B cell (primary cell): ENCODE measurements at regions not wholly inside any gene's neighbourhood (a gene's known extent, or its start where the extent isn't known, plus 50 kb on each side); places are given as distances from the start of the nearest gene placed in this dataset.

Source experiments
- ATAC-seq: fragments of 200-7000 bp; cut with Tn5 transposase; one replicate; pipeline ENCODE4 v1.10.0; 2021; ENCODE audit warnings: low read depth, mild to moderate bottlenecking, moderate number of reproducible peaks, moderate library complexity
- CTCF ChIA-PET: fragments of 350-600 bp; sonication (Branson Sonifier 250); formaldehyde crosslinking; loops from one replicate; lab custom pipeline; 2021; ENCODE audit warnings: antibody characterized with exemption, inconsistent platforms; lab: Charles Lee
- POLR2A ChIA-PET: fragments of 350-600 bp; sonication (Branson Sonifier 250); formaldehyde crosslinking; loops from one replicate; lab custom pipeline; 2021; ENCODE audit warnings: antibody characterized with exemption; lab: Charles Lee
- DNase-seq: peaks from one replicate; pipeline ENCODE4 v3.0.0; 2013
- H2AFZ ChIP-seq: 2 replicates; pipeline ENCODE4 v1.6.1; 2012; ENCODE audit warnings: mild to moderate bottlenecking, low read depth, low read length; ENCODE audit not compliant: insufficient read depth, poor library complexity, severe bottlenecking
- H3K27ac ChIP-seq, 2 donors: 1 replicate in 1 of 2; 2 replicates in 1 of 2; pipeline ENCODE4 v1.5.1; 2012 to 2013; ENCODE audit warnings: low read length in 2 of 2, mild to moderate bottlenecking in 2 of 2, moderate library complexity in 1 of 2
- H3K27me3 ChIP-seq, 4 experiments: fragments of 200-600 bp in 1 of 4; sonication (generic) in 1 of 4; replicated peaks in 1 of 4; 1 replicate in 2 of 4; 2 replicates in 2 of 4; pipeline versions ENCODE4 v1.6.1 to v1.7.0; 2013 to 2016; ENCODE audit warnings: low read length in 3 of 4, mild to moderate bottlenecking in 2 of 4, mixed read lengths in 1 of 4, moderate library complexity in 1 of 4; ENCODE audit not compliant: insufficient read depth in 4 of 4, control insufficient read depth in 3 of 4; ENCODE audit errors: control extremely low read depth in 1 of 4
- H3K36me3 ChIP-seq, 2 experiments: replicated peaks in 1 of 2; 1 replicate in 1 of 2; 2 replicates in 1 of 2; pipeline versions ENCODE4 v1.6.1 to v1.7.1; 2013; ENCODE audit warnings: low read length in 1 of 2; ENCODE audit not compliant: insufficient read depth in 2 of 2, control insufficient read depth in 1 of 2; ENCODE audit errors: control extremely low read depth in 1 of 2, extremely low read depth in 1 of 2
- H3K4me1 ChIP-seq, 2 donors: fragments of 200-600 bp in 1 of 2; sonication (generic) in 1 of 2; 1 replicate in 1 of 2; 2 replicates in 1 of 2; pipeline versions ENCODE4 v1.5.1 to v1.6.1; 2013 to 2017; ENCODE audit warnings: low read length in 2 of 2; ENCODE audit not compliant: control insufficient read depth in 2 of 2, insufficient read depth in 2 of 2
- H3K4me2 ChIP-seq: replicated peaks from 2 replicates; pipeline ENCODE3; 2012; ENCODE audit warnings: mild to moderate bottlenecking, low read depth, low read length; ENCODE audit not compliant: poor library complexity, severe bottlenecking
- H3K4me3 ChIP-seq, 5 experiments: fragments of 200-600 bp in 1 of 5; sonication (generic) in 1 of 5; 1 replicate in 3 of 5; 2 replicates in 2 of 5; pipeline versions ENCODE4 v1.5.1 to v1.7.0; 2011 to 2016; ENCODE audit warnings: low read length in 4 of 5, mild to moderate bottlenecking in 4 of 5, low read depth in 2 of 5, control low read depth in 1 of 5, moderate library complexity in 1 of 5; ENCODE audit not compliant: insufficient read depth in 1 of 5; ENCODE audit errors: control extremely low read depth in 1 of 5, extremely low read depth in 1 of 5
- H3K79me2 ChIP-seq: fragments of 200-600 bp; sonication (generic); one replicate; pipeline ENCODE4 v1.6.0; 2016; ENCODE audit warnings: low read length; ENCODE audit not compliant: control insufficient read depth, insufficient read depth
- H3K9ac ChIP-seq: fragments of 200-600 bp; sonication (generic); 2 replicates; pipeline ENCODE4 v1.6.1; 2017; ENCODE audit warnings: mild to moderate bottlenecking, low read length, moderate library complexity
- H3K9me3 ChIP-seq, 3 donors: one replicate each; pipeline versions ENCODE4 v1.6.1 to v1.7.1; 2013; ENCODE audit warnings: low read length in 2 of 3; ENCODE audit not compliant: control insufficient read depth in 2 of 3, insufficient read depth in 1 of 3; ENCODE audit errors: control extremely low read depth in 1 of 3
- H4K20me1 ChIP-seq: 2 replicates; pipeline ENCODE4 v1.6.0; 2012; ENCODE audit warnings: mild to moderate bottlenecking, low read length; ENCODE audit not compliant: insufficient read depth, control insufficient read depth, poor library complexity, severe bottlenecking
- H3K27ac Mint-ChIP-seq: one replicate; pipeline ENCODE4 v1.8.0; 2021; ENCODE audit warnings: mixed read lengths
- H3K27me3 Mint-ChIP-seq: one replicate; pipeline ENCODE4 v1.8.0; 2021; ENCODE audit warnings: mixed read lengths
- H3K4me1 Mint-ChIP-seq: one replicate; pipeline ENCODE4 v1.8.0; 2021; ENCODE audit warnings: mixed read lengths
- H3K4me3 Mint-ChIP-seq: one replicate; pipeline ENCODE4 v1.8.0; 2021; ENCODE audit warnings: mixed read lengths
- H3K9me3 Mint-ChIP-seq: one replicate; pipeline ENCODE4 v1.8.0; 2022; ENCODE audit warnings: mixed read lengths; ENCODE audit not compliant: insufficient read depth
- EZH2 ChIP-seq: IDR thresholded peaks from 2 replicates; pipeline ENCODE4 v1.6.1; 2012; ENCODE audit warnings: borderline replicate concordance, low read depth, mild to moderate bottlenecking, moderate library complexity, low read length; ENCODE audit not compliant: insufficient read depth, poor library complexity, severe bottlenecking
- WGBS: methylation state at CpG from one replicate; pipeline ENCODE4 v1.1.5; 2013; ENCODE audit warnings: missing lambda C conversion rate; ENCODE audit not compliant: insufficient coverage; 5-methylcytosine and 5-hydroxymethylcytosine counted together
- intact Hi-C: fragments of 100-400 bp; cut with micrococcal nuclease; formaldehyde crosslinking; loops from one replicate; pipeline ENCODE4 v1.10.0; 2022
- TF ChIP-seq, protein P1 (sequence below): fragments of 200-600 bp; IDR thresholded peaks from one replicate; pipeline ENCODE4 v1.8.0; 2022; ENCODE audit warnings: antibody characterized with exemption, mild to moderate bottlenecking

DNA sequence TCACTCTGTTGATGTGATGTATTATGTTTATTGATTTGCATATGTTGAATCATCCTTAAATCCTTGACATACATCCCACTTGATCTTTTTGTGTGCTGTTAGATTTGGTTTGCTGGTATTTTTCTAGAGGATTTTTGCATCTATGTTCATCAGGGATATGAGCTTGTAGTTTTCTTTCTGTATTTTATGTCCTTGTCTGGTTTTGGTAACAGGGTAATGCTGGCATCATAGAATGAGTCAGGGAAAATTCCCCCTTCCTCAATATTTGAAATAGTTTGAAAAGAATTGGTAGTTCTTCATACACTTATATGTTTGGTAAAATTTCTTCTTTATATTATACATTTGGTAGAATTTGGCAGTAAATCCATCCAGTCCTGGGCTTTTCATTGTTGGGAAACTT, 89.4 kb upstream of the SLC13A1 start:
- no peaks in the 10 kb centered on the region for H3K27me3 Mint-ChIP-seq
- peaks cover 8% of the 10 kb centered on the region for H3K9me3 Mint-ChIP-seq
- Histone ChIP-seq H3K36me3 (no peaks in the 10 kb centered on the region), H3K9ac (no peak overlapping the region), H3K79me2 (no peaks in the 10 kb centered on the region), H3K27me3 (no peaks in the 10 kb centered on the region), H2AFZ (no peak overlapping the region), H3K4me2 (no peak overlapping the region), H3K4me3 (no peak overlapping the region), H3K4me1 (no peaks in the 10 kb centered on the region), H3K27ac (no peak overlapping the region), H3K9me3 (no peaks in the 10 kb centered on the region), H4K20me1 (no peaks in the 10 kb centered on the region)
- no peak overlapping the region for H3K27ac Mint-ChIP-seq
- no peak overlapping the region for H3K4me3 Mint-ChIP-seq
- DNase-seq = no peak
- no peak for TF ChIP-seq EZH2
- TF ChIP-seq, protein P1, sequence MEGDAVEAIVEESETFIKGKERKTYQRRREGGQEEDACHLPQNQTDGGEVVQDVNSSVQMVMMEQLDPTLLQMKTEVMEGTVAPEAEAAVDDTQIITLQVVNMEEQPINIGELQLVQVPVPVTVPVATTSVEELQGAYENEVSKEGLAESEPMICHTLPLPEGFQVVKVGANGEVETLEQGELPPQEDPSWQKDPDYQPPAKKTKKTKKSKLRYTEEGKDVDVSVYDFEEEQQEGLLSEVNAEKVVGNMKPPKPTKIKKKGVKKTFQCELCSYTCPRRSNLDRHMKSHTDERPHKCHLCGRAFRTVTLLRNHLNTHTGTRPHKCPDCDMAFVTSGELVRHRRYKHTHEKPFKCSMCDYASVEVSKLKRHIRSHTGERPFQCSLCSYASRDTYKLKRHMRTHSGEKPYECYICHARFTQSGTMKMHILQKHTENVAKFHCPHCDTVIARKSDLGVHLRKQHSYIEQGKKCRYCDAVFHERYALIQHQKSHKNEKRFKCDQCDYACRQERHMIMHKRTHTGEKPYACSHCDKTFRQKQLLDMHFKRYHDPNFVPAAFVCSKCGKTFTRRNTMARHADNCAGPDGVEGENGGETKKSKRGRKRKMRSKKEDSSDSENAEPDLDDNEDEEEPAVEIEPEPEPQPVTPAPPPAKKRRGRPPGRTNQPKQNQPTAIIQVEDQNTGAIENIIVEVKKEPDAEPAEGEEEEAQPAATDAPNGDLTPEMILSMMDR = no peak
- no peak for ATAC-seq
- ChIA-PET CTCF (no interaction called here), POLR2A (no interaction called here)
- intact Hi-C loops = no loop called here
- H3K4me1 Mint-ChIP-seq = no peaks in the 10 kb centered on the region

DNA sequence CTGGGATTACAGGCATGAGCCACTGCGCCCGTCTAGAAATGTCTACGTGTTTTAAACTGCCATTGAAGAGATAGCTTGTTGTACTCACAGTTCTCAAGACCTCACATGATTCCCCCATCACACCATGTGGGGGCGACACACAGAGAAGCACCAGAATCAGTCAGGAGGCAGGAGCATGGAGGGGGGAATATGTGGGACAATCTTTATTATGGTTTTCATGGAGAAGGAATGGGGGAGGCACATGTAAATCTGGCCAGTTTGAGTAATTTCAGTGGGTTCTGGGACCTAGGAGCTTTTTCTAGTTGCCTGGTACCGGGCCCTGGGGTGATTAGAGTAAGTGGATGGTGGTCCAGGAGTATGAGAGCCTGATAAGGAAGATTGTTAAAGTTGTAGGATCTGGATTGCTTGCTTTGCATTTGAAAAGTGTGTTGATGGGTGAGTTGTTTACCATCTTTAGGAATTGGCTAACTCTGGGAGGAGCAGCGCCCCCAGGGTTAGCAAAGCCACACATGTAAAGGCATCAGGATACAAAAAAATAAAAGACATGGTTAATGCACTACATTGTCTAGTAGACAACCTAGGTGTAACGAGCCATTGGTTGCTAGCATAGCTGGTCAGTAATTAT, 85.4 kb upstream of the SLC13A1 start:
- Histone ChIP-seq H3K4me3 (no peak overlapping the region), H4K20me1 (no peaks in the 10 kb centered on the region), H3K36me3 (no peaks in the 10 kb centered on the region), H3K9me3 (no peaks in the 10 kb centered on the region), H3K27me3 (no peaks in the 10 kb centered on the region), H3K4me2 (no peak overlapping the region), H3K79me2 (no peaks in the 10 kb centered on the region), H3K27ac (no peak overlapping the region), H3K9ac (no peak overlapping the region), H2AFZ (no peak overlapping the region), H3K4me1 (no peaks in the 10 kb centered on the region)
- H3K9me3 Mint-ChIP-seq = peaks cover 8% of the 10 kb centered on the region
- ATAC-seq (no peak), DNase-seq (no peak)
- WGBS = 14% methylated on average over 1 of the region's 7 CpGs
- ChIA-PET CTCF (no interaction called here), POLR2A (no interaction called here)
- no peak for TF ChIP-seq EZH2
- TF ChIP-seq, protein P1 = no peak
- no peak overlapping the region for H3K4me3 Mint-ChIP-seq
- intact Hi-C loops = no loop called here
- H3K27ac Mint-ChIP-seq = no peak overlapping the region
- no peaks in the 10 kb centered on the region for H3K4me1 Mint-ChIP-seq
- no peaks in the 10 kb centered on the region for H3K27me3 Mint-ChIP-seq
